ENCODE measurements at regions not wholly inside any gene's neighbourhood (a gene's known extent, or its start where the extent isn't known, plus 50 kb on each side); places are given as distances from the start of the nearest gene placed in this dataset.

GRCh38 chr4:24164054-24164693 is 274.3 kb upstream of the PPARGC1A start:
- no peak for DNase-seq (ENCODE audit: low spot score)

- DNase-seq (ENCODE audit: low spot score), result no peak
Measured at GRCh38 chr4:24163314-24163713, 273.5 kb upstream of the PPARGC1A start.

- no peak for DNase-seq (ENCODE audit: low spot score)
Measured at GRCh38 chr4:24160358-24160757, 270.5 kb upstream of the PPARGC1A start.

DNA sequence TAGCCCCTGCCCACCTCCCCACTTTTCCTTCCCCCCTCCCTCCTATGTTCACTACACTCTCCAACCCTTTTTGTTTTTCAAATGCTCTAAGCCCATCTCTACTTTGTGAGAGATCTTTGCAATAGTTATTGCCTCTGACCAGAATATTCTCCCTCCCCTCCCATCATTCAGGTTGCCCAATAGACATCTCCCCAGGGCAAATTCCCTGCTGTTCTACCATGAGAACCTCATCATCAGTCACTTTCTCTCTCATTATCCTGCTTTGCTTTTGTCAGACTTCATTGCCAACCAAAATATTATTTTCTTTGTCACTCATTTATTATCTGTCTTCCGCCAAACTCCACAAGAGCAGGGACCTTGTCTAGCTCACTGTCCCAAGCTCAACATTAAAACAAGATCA is 268.2 kb upstream of the PPARGC1A start:
- DNase-seq (ENCODE audit: low spot score), result no peak

- no peak for DNase-seq (ENCODE audit: low spot score)
Measured at GRCh38 chr4:24150034-24150433, 260.2 kb upstream of the PPARGC1A start.

- DNase-seq (ENCODE audit: low spot score), result no peak
Measured at GRCh38 chr4:24146127-24146526, 256.3 kb upstream of the PPARGC1A start.

GRCh38 chr4:24145591-24145990 is 255.7 kb upstream of the PPARGC1A start:
- no peak for DNase-seq (ENCODE audit: low spot score)

DNA sequence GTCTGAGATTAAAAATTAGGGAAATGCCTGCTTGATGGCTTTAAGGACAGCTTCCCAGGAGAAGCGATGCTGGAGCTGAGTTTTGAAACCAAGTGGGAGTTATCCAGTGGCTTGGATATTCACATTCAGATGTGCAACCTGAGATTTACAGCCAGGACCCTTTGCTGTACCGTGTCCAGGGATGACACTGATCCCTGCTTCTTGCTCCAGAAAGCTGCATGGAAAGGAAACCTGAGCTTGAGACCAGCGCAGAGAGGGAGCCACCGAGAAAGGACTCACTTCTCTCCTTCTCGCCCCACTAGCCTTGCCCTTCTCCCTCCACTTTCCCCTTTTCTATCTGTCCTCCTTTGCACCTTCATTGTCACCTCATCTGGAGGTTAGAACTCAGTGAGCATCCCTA is 254.5 kb upstream of the PPARGC1A start:
- no peak for DNase-seq (ENCODE audit: low spot score)

DNA sequence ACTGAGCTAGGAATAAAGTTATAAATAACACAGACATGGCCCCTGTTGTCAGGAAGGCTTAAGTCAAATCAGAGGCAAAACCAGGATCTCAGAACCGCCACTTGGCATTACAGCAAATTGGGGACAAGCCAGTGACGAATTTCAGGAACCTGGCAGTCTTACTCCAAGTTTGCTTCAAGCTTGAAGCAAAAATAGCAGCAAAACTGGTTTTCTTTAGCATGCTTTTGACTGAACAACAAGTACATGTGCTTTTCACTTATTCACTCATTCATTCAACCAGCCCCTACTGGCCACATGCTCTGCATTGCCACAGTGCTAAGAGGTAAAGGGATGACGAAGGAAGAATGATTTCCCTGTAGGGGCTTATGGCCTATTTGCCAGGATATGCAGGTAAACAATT is 253.9 kb upstream of the PPARGC1A start:
- no peak for DNase-seq (ENCODE audit: low spot score)

DNA sequence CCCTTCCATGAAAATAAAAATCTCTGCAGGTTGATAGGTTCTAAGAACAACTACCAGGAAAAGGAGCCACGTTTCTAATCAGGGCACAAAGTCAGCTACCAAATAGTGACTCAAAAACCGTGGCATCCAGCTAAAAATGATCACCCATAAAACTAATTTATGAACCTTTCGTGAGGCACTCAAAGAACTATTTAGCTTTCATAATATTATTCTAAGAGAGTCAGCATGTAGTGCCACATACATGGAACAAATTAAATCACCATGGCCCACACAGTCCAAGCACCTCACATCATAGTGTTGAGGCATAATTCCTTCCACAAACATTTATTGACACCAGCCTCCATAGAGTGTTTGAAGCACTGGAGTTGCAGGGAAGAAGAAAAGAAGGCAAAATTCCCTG is 252.0 kb upstream of the PPARGC1A start:
- DNase-seq (ENCODE audit: low spot score), result no peak

DNA sequence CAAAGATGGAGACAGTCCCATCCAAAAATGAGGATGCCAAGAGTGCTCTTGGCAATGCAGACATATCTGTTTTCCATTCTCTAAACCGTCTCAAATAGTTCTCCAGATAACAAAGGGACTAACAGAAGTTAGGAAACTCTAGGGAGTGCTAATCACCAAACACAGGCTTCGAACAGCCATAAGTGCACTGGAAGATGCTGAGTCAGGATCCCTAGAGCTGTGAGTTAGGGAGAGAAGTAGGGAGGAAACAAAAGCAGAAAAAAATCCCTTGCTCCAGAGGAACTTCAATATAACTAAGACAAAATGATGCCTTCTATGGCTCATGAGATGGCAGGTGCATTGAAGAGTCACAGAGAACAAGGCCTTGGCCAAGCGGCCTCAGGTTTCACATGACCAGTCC is 251.0 kb upstream of the PPARGC1A start:
- no peak for DNase-seq (ENCODE audit: low spot score)

DNA sequence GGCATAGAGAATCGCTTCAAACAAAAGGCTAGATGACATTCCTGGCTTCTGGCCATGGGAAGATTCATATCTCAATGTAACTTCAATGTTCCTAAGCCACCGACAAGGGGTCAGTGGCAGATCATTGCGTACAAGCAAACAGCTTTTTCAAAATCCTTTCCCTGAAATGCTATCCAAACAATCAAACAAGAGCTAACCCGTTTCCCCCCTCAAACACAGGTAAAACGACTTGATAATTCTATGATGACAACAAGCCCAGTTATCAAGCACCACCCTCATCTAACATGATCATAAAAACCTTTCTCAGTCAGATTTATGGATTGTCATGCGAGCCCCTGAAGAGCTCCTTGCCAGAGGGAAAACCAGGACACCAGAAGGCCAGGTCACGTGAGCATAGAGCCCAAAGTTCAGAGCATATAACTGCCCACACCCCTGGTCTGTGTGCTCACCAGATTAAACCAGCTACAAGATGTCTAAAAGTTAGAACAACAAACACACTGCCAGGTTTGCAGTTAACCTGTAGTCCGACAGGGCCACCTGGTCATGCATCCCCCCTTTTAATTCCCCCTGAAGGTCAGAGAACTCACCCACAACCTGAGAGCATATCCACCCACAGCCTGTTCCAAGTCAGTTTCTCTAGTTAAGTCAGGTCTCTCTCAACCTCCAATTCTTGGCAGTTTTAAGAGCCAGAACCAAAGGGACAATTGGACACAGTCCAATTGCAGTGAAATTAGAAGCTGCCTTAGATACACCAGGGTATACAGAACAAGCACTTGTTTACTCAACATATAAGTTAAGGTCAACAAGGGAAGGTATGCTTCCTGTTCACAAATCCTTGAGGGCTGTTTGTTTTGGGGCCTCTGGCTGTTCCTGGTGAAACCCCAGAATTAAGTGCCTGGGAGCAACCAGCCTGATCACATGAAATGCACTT is 248.1 kb upstream of the PPARGC1A start:
- no peak for DNase-seq (ENCODE audit: low spot score)

DNA sequence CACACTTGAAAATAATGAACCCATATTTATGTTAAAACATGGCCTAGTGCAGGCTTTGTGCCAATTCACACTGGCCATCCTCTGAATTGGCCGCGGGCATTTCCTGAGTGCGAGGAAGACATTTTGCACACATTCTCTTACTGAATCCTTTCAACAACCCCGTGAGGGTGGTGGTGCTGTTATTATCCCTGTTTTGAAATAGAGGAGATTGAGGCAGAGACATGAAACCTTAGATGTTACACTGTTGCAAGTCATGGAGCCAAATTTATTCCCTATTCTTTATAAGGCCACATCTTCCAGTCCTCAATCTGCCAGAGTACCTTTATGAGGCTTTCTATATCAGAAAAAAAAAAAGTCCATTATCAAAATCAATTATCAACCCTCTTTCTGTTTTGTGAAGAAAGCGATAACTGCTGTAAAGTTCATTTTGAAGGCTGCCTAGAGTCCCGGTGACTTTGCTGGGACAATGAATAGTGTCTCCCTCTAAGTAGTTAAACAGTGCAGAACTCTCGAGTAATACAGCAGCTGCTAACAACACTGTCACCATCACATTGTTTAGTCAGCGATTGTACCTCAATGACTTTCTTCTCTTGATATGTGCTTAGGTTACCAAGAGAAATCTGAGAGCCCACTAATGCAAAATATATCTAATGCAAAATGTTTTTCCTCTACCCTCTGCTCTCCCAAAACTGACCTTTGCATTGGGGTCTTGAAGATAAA is 242.3 kb upstream of the PPARGC1A start:
- no peak for DNase-seq (ENCODE audit: low spot score)

GRCh38 chr4:24130637-24131036 is 240.8 kb upstream of the PPARGC1A start:
- no peak for DNase-seq (ENCODE audit: low spot score)

- no peak for DNase-seq (ENCODE audit: low spot score)
Measured at GRCh38 chr4:24126776-24127175, 236.9 kb upstream of the PPARGC1A start.

- DNase-seq (ENCODE audit: low spot score), result peak; percentile 64
Measured at GRCh38 chr4:24121395-24122175, 231.7 kb upstream of the PPARGC1A start.

DNA sequence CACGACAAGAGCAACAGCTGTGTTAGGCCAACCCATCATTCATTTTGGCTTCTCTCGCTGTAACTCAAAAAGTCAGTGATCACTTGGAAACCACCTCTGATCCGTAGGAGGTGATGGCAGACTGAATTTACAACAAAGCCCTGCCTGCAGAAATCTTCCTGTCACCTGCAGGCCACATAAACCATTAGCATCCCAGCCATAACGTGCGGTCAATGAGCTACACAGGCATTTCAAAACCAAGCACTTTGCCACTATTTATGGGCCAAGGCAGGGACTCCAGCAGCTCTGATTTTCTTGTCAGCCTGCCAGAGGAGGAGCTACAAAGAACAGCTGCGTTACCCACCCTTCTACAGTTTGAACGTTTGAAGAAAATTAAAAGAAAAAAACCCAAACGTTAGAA is 228.1 kb upstream of the PPARGC1A start:
- DNase-seq (ENCODE audit: low spot score), result no peak

DNA sequence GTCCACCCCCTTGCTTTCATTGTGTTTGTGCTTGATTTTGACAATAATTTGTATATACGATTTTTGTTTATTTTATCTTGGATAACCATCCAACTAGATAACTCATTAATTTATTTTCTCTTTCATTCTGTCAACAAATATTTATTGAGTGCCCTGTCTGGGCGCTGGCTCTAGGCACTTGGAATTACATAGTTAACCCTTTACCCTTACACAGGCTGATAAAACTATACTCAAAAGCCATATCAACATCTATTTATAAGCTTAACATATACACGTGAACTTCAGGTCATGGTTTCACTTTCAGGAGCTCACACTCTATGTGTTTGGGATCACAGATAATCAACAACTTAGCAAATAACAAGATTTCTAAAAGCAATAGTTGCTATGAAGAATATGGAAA is 226.3 kb upstream of the PPARGC1A start:
- DNase-seq (ENCODE audit: low spot score), result no peak

DNA sequence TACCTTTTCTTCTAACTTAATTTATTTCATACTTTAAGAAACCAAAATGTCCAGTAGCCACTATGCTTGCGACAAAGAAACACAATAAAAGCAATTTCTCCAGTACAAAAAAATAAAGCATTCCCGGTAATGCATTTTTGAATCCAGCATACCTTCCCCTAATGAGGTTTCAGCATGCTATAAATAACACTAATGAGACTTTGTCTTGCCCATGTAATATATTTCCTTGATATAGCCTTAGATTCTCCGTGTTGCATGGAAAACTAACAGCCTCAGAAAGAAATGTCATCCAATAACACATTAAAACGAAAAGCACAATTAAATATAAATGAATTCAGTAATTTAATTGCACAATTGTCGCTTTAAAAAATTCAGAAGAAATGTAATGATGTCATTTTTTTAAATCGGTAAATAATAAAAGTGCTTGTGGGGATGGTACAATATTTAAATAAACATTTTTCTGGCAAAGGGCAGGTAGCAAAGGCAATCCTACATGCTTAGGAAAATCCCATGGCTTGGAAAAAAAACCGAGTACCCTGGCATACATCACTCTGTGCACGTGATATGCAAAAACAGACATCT is 225.2 kb upstream of the PPARGC1A start:
- DNase-seq (ENCODE audit: low spot score), result no peak

GRCh38 chr4:24114444-24114843 is 224.6 kb upstream of the PPARGC1A start:
- DNase-seq (ENCODE audit: low spot score), result no peak

GRCh38 chr4:24112466-24112865 is 222.6 kb upstream of the PPARGC1A start:
- DNase-seq (ENCODE audit: low spot score), result no peak

- no peak for DNase-seq (ENCODE audit: low spot score)
Measured at GRCh38 chr4:24108567-24108966, 218.7 kb upstream of the PPARGC1A start.

All from putamen (tissue), 1 donor.